ENCODE measurements at regions not wholly inside any gene's neighbourhood (a gene's known extent, or its start where the extent isn't known, plus 50 kb on each side); places are given as distances from the start of the nearest gene placed in this dataset.

DNA sequence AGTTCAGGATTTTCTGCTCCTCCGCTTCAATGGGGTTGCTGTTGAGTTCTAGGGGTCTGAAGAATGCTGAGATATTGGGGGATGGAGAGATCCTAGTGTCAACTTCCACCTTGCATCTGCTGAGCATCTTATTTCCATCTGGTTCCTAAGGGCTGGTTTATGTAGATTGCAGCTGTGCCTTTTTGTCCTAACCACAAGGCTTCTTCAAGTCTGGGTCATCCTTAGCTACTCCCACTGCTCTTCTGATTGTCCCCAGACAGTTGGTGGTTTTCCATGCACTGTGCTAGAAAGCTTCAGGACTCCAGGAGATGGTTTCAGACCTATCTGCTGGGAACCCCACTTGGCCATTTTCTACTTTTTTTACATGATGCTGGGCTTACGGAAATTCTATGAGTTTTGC lies 125.0 kb downstream of the IL20RB start:
- Histone ChIP-seq H3K9me2 (no peaks in the 10 kb centered on the region), H3K27ac (ENCODE audit: low read depth in 2 of 2, low read length in 1 of 2) (no peak overlapping the region), H3K4me3 (ENCODE audit: low read depth in 2 of 2, low read length in 1 of 2) (no peak overlapping the region), H3K36me3 (replicated peaks in 1 of 2; ENCODE audit: control insufficient read depth in 1 of 2, insufficient read depth in 2 of 2, low read length in 1 of 2) (no peaks in the 10 kb centered on the region), H3F3A (replicated peaks; ENCODE audit: insufficient read depth) (no peaks in the 10 kb centered on the region), H3K4me1 (ENCODE audit: control insufficient read depth in 1 of 2, insufficient read depth in 2 of 2, low read depth in 1 of 2, low read length in 1 of 2) (no peaks in the 10 kb centered on the region), H4K20me1 (ENCODE audit: insufficient read depth) (no peaks in the 10 kb centered on the region), H3K9me3 (no peaks in the 10 kb centered on the region), H3K27me3 (ENCODE audit: insufficient read depth) (no peaks in the 10 kb centered on the region; the same call in 1 of the 2 replicates), H3K9ac (no peak overlapping the region), H2AFZ (ENCODE audit: low read depth) (no peak overlapping the region), H3K79me2 (ENCODE audit: insufficient read depth) (no peaks in the 10 kb centered on the region), H3K4me2 (no peak overlapping the region)
- WGBS (ENCODE audit: low lambda C conversion rate) = 67% methylated on average over 2 of the region's 2 CpGs
- DNase-seq = no peak
- POLR2A ChIA-PET = no interaction called here
- TF ChIP-seq NFIC (IDR thresholded peaks at IDR 0.05; ENCODE audit: borderline replicate concordance) (no peak), JUND (IDR thresholded peaks at IDR 0.05) (no peak), RXRA (IDR thresholded peaks at IDR 0.05; ENCODE audit: borderline replicate concordance, low read depth) (no peak), RCOR1 (IDR thresholded peaks at IDR 0.05; ENCODE audit: low read length) (no peak), TCF12 (IDR thresholded peaks at IDR 0.05) (no peak), EP300 (IDR thresholded peaks at IDR 0.05; ENCODE audit: borderline replicate concordance in 1 of 2, low read depth in 1 of 2, low read length in 1 of 2) (no peak), TEAD4 (IDR thresholded peaks at IDR 0.05; ENCODE audit: borderline replicate concordance, insufficient read depth) (no peak), MEF2A (IDR thresholded peaks at IDR 0.05; ENCODE audit: borderline replicate concordance, low read depth) (no peak), SMC3 (IDR thresholded peaks at IDR 0.05; ENCODE audit: low read depth, low read length) (no peak), YY1 (IDR thresholded peaks at IDR 0.05; ENCODE audit: low read depth) (no peak)
- TF ChIP-seq, protein P1, sequence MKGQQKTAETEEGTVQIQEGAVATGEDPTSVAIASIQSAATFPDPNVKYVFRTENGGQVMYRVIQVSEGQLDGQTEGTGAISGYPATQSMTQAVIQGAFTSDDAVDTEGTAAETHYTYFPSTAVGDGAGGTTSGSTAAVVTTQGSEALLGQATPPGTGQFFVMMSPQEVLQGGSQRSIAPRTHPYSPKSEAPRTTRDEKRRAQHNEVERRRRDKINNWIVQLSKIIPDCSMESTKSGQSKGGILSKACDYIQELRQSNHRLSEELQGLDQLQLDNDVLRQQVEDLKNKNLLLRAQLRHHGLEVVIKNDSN (IDR thresholded peaks at IDR 0.05; ENCODE audit: borderline replicate concordance, low read depth) = no peak
- TF ChIP-seq, protein P2, sequence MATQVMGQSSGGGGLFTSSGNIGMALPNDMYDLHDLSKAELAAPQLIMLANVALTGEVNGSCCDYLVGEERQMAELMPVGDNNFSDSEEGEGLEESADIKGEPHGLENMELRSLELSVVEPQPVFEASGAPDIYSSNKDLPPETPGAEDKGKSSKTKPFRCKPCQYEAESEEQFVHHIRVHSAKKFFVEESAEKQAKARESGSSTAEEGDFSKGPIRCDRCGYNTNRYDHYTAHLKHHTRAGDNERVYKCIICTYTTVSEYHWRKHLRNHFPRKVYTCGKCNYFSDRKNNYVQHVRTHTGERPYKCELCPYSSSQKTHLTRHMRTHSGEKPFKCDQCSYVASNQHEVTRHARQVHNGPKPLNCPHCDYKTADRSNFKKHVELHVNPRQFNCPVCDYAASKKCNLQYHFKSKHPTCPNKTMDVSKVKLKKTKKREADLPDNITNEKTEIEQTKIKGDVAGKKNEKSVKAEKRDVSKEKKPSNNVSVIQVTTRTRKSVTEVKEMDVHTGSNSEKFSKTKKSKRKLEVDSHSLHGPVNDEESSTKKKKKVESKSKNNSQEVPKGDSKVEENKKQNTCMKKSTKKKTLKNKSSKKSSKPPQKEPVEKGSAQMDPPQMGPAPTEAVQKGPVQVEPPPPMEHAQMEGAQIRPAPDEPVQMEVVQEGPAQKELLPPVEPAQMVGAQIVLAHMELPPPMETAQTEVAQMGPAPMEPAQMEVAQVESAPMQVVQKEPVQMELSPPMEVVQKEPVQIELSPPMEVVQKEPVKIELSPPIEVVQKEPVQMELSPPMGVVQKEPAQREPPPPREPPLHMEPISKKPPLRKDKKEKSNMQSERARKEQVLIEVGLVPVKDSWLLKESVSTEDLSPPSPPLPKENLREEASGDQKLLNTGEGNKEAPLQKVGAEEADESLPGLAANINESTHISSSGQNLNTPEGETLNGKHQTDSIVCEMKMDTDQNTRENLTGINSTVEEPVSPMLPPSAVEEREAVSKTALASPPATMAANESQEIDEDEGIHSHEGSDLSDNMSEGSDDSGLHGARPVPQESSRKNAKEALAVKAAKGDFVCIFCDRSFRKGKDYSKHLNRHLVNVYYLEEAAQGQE (IDR thresholded peaks at IDR 0.05; ENCODE audit: low read depth, low read length) = no peak
- TF ChIP-seq, protein P3, sequence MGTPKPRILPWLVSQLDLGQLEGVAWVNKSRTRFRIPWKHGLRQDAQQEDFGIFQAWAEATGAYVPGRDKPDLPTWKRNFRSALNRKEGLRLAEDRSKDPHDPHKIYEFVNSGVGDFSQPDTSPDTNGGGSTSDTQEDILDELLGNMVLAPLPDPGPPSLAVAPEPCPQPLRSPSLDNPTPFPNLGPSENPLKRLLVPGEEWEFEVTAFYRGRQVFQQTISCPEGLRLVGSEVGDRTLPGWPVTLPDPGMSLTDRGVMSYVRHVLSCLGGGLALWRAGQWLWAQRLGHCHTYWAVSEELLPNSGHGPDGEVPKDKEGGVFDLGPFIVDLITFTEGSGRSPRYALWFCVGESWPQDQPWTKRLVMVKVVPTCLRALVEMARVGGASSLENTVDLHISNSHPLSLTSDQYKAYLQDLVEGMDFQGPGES (IDR thresholded peaks at IDR 0.05; ENCODE audit: low read depth, low read length) = no peak
- TF ChIP-seq, protein P4, sequence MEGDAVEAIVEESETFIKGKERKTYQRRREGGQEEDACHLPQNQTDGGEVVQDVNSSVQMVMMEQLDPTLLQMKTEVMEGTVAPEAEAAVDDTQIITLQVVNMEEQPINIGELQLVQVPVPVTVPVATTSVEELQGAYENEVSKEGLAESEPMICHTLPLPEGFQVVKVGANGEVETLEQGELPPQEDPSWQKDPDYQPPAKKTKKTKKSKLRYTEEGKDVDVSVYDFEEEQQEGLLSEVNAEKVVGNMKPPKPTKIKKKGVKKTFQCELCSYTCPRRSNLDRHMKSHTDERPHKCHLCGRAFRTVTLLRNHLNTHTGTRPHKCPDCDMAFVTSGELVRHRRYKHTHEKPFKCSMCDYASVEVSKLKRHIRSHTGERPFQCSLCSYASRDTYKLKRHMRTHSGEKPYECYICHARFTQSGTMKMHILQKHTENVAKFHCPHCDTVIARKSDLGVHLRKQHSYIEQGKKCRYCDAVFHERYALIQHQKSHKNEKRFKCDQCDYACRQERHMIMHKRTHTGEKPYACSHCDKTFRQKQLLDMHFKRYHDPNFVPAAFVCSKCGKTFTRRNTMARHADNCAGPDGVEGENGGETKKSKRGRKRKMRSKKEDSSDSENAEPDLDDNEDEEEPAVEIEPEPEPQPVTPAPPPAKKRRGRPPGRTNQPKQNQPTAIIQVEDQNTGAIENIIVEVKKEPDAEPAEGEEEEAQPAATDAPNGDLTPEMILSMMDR (IDR thresholded peaks at IDR 0.05) = no peak
- TF ChIP-seq, protein P5, sequence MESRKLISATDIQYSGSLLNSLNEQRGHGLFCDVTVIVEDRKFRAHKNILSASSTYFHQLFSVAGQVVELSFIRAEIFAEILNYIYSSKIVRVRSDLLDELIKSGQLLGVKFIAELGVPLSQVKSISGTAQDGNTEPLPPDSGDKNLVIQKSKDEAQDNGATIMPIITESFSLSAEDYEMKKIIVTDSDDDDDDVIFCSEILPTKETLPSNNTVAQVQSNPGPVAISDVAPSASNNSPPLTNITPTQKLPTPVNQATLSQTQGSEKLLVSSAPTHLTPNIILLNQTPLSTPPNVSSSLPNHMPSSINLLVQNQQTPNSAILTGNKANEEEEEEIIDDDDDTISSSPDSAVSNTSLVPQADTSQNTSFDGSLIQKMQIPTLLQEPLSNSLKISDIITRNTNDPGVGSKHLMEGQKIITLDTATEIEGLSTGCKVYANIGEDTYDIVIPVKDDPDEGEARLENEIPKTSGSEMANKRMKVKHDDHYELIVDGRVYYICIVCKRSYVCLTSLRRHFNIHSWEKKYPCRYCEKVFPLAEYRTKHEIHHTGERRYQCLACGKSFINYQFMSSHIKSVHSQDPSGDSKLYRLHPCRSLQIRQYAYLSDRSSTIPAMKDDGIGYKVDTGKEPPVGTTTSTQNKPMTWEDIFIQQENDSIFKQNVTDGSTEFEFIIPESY (IDR thresholded peaks at IDR 0.05; ENCODE audit: borderline replicate concordance, low read depth) = no peak
- CTCF ChIA-PET = interaction anchor here (0.8 to 1.5 kb wide), 3 partner anchors 22 to 888 kb away, joined by 3 to 5 read pairs (median 4); no protein-coding TSS in a partner anchor

Measured in SK-N-SH (cell line).